Caco-2 (cell line): ENCODE measurements at regions not wholly inside any gene's neighbourhood (a gene's known extent, or its start where the extent isn't known, plus 50 kb on each side); places are given as distances from the start of the nearest gene placed in this dataset.

Experiments used
- BruUV-seq: library from RNA; stranded (reverse); fragments of 400-500 nt; replicated peaks from 2 replicates; lab custom pipeline; 2021; lab: Mats Ljungman, UMichigan
- CTCF ChIA-PET: fragments of 300-600 bp; sonication (Branson Sonifier 250); formaldehyde crosslinking; loops from one replicate; lab custom pipeline; 2022; ENCODE audit warnings: antibody characterized with exemption; lab: Charles Lee
- POLR2A ChIA-PET: fragments of 300-600 bp; sonication (Branson Sonifier 250); formaldehyde crosslinking; loops from one replicate; lab custom pipeline; 2022; ENCODE audit warnings: antibody characterized with exemption; lab: Charles Lee
- DNase-seq, 2 experiments: peaks; one replicate each; pipeline versions ENCODE4 v3.0.0 to v3.0.0-alpha.2; 2020 to 2022
- H3K27me3 ChIP-seq: replicated peaks from 2 replicates; pipeline ENCODE4 v1.6.0; 2011; ENCODE audit warnings: low read length; ENCODE audit not compliant: control insufficient read depth, insufficient read depth
- H3K36me3 ChIP-seq: 2 replicates; pipeline ENCODE4 v1.5.1; 2011; ENCODE audit warnings: low read length; ENCODE audit not compliant: control insufficient read depth, insufficient read depth
- H3K4me1 ChIP-seq: fragments of 250-450 bp; sonication (Bioruptor Pico); 2 replicates; pipeline ENCODE4 v1.5.1; 2020; ENCODE audit warnings: mild to moderate bottlenecking
- H3K4me3 ChIP-seq: 2 replicates; pipeline ENCODE4 v1.5.1; 2011; ENCODE audit warnings: low read depth, mild to moderate bottlenecking, control low read depth, low read length
- H3K9me3 ChIP-seq: fragments of 250-450 bp; sonication (Bioruptor Pico); 2 replicates; pipeline ENCODE4 v1.5.1; 2020; ENCODE audit warnings: mild to moderate bottlenecking, moderate library complexity
- H3K27ac Mint-ChIP-seq: one replicate; pipeline ENCODE4 v1.8.0; 2022; ENCODE audit warnings: mixed read lengths; ENCODE audit not compliant: unreplicated experiment
- H3K27me3 Mint-ChIP-seq: one replicate; pipeline ENCODE4 v1.8.0; 2022; ENCODE audit warnings: mixed read lengths; ENCODE audit not compliant: insufficient read depth, unreplicated experiment
- H3K36me3 Mint-ChIP-seq: one replicate; pipeline ENCODE4 v1.8.0; 2022; ENCODE audit warnings: mild to moderate bottlenecking, mixed read lengths; ENCODE audit not compliant: insufficient read depth, unreplicated experiment
- H3K4me1 Mint-ChIP-seq: one replicate; pipeline ENCODE4 v1.8.0; 2022; ENCODE audit warnings: low read depth, mixed read lengths; ENCODE audit not compliant: unreplicated experiment
- H3K4me3 Mint-ChIP-seq: one replicate; pipeline ENCODE4 v1.8.0; 2022; ENCODE audit warnings: mild to moderate bottlenecking, moderate library complexity, mixed read lengths; ENCODE audit not compliant: unreplicated experiment
- H3K9me3 Mint-ChIP-seq: one replicate; pipeline ENCODE4 v1.8.0; 2022; ENCODE audit warnings: mixed read lengths; ENCODE audit not compliant: unreplicated experiment
- CTCF ChIP-seq, 2 experiments: fragments of 200-600 bp in 1 of 2; IDR thresholded peaks; 1 replicate in 1 of 2; 2 replicates in 1 of 2; pipeline versions ENCODE4 v1.5.1 to v1.8.0; 2011 to 2022; ENCODE audit warnings: antibody characterized with exemption in 1 of 2, control low read depth in 1 of 2, inconsistent platforms in 1 of 2, low read depth in 1 of 2, low read length in 1 of 2, mild to moderate bottlenecking in 1 of 2, moderate library complexity in 1 of 2; ENCODE audit not compliant: insufficient read depth in 1 of 2, severe bottlenecking in 1 of 2, unreplicated experiment in 1 of 2
- intact Hi-C: fragments of 100-400 bp; cut with micrococcal nuclease; formaldehyde crosslinking; loops from one replicate; pipeline ENCODE4 v1.10.0; 2022; ENCODE audit not compliant: unreplicated experiment

GRCh38 chr20:11186301-11187008, 512.7 kb upstream of the JAG1 start:
- H3K27ac Mint-ChIP-seq = no peak overlapping the region
- CTCF ChIA-PET = no interaction called here
- no peaks in the 10 kb centered on the region for H3K4me1 Mint-ChIP-seq
- no peaks in the 10 kb centered on the region for H3K27me3 Mint-ChIP-seq
- peaks cover 21% of the 10 kb centered on the region for H3K9me3 ChIP-seq
- intact Hi-C loops = no loop called here
- H3K4me1 ChIP-seq = no peaks in the 10 kb centered on the region
- POLR2A ChIA-PET = no interaction called here
- H3K36me3 ChIP-seq = no peaks in the 10 kb centered on the region
- no peak overlapping the region for H3K4me3 Mint-ChIP-seq
- H3K4me3 ChIP-seq = no peak overlapping the region
- DNase-seq = no peak
- H3K9me3 Mint-ChIP-seq = peaks cover 23% of the 10 kb centered on the region
- TF ChIP-seq CTCF (IDR thresholded peaks at IDR 0.05; ENCODE audit: insufficient read depth in 1 of 2, low read depth in 1 of 2, low read length in 1 of 2, severe bottlenecking in 1 of 2, unreplicated experiment in 1 of 2) = no peak
- no TSS peak for BruUV-seq
- H3K27me3 ChIP-seq = no peaks in the 10 kb centered on the region
- no peaks in the 10 kb centered on the region for H3K36me3 Mint-ChIP-seq

DNA sequence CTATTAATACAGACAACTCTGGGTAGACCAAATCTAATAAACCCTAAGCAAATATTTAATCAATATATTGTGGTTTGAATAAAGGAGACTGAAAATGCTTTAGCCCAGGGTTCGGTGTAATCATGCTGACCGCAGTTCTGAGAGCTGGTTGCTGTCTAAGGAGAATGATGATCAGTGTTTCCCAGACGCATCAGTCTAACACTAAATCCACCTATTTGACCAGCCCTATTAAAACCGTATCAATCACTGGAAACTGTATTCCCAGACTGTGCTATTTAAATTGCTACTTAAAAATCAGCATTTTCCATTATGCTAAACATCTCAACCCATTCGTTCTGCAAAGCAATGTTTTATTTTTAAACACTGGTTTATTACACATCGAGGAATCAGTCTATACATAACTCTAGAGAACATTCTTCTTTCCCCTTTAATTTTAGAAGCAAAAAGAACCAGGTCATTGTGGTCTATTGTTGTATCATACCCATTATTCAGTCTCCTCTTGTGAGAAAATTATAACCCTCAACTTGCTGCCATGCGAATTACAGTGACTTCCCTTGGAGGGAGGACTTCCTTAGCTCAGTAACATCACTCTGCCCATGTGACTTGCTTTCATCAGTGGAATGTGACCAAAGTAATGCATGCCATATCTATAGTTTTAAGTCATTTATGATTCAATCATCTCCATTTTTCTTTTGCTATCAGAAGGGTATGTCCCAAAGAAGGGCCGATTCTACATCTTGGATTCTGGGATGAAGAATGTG, 515.2 kb upstream of the JAG1 start:
- H3K4me3 ChIP-seq = no peak overlapping the region
- Mint-ChIP-seq H3K9me3 (peaks cover 23% of the 10 kb centered on the region), H3K4me3 (no peak overlapping the region), H3K27ac (no peak overlapping the region), H3K27me3 (no peaks in the 10 kb centered on the region), H3K4me1 (no peaks in the 10 kb centered on the region), H3K36me3 (no peaks in the 10 kb centered on the region)
- BruUV-seq = no TSS peak
- H3K4me1 ChIP-seq = no peaks in the 10 kb centered on the region
- H3K27me3 ChIP-seq = no peaks in the 10 kb centered on the region
- intact Hi-C loops = no loop called here
- peaks cover 11% of the 10 kb centered on the region for H3K9me3 ChIP-seq
- CTCF ChIA-PET = no interaction called here
- TF ChIP-seq CTCF (IDR thresholded peaks at IDR 0.05; ENCODE audit: insufficient read depth in 1 of 2, low read depth in 1 of 2, low read length in 1 of 2, severe bottlenecking in 1 of 2, unreplicated experiment in 1 of 2) = no peak
- POLR2A ChIA-PET = no interaction called here
- DNase-seq = no peak
- no peaks in the 10 kb centered on the region for H3K36me3 ChIP-seq

- Histone ChIP-seq H3K9me3 (peaks cover 2% of the 10 kb centered on the region; the same call in 1 of the 2 replicates), H3K4me3 (no peak overlapping the region), H3K36me3 (no peaks in the 10 kb centered on the region), H3K27me3 (no peaks in the 10 kb centered on the region), H3K4me1 (no peaks in the 10 kb centered on the region)
- intact Hi-C loops = no loop called here
- H3K4me3 Mint-ChIP-seq = no peak overlapping the region
- TF ChIP-seq CTCF (IDR thresholded peaks at IDR 0.05; ENCODE audit: insufficient read depth in 1 of 2, low read depth in 1 of 2, low read length in 1 of 2, severe bottlenecking in 1 of 2, unreplicated experiment in 1 of 2) = no peak
- no peaks in the 10 kb centered on the region for H3K27me3 Mint-ChIP-seq
- CTCF ChIA-PET = no interaction called here
- no peaks in the 10 kb centered on the region for H3K36me3 Mint-ChIP-seq
- H3K27ac Mint-ChIP-seq = no peak overlapping the region
- no peak for DNase-seq
- POLR2A ChIA-PET = no interaction called here
- BruUV-seq = no TSS peak
- peaks cover 9% of the 10 kb centered on the region for H3K9me3 Mint-ChIP-seq
- no peaks in the 10 kb centered on the region for H3K4me1 Mint-ChIP-seq
Observed at GRCh38 chr20:11190741-11191140, 516.9 kb upstream of the JAG1 start.
